Mesendoderm (in vitro differentiated cells): ENCODE measurements at regions not wholly inside any gene's neighbourhood (a gene's known extent, or its start where the extent isn't known, plus 50 kb on each side); places are given as distances from the start of the nearest gene placed in this dataset.

Experiments
- DNase-seq: peaks from one replicate; pipeline ENCODE4 v3.0.0; 2013
- H2AK5ac ChIP-seq: 2 replicates; pipeline ENCODE4 v1.6.1; 2013; ENCODE audit warnings: low read length, inconsistent platforms
- H2BK120ac ChIP-seq: 2 replicates; pipeline ENCODE4 v1.6.1; 2013; ENCODE audit warnings: low read depth, mild to moderate bottlenecking, low read length, moderate library complexity, mixed read lengths
- H2BK15ac ChIP-seq: replicated peaks from 2 replicates; pipeline ENCODE4 v1.6.1; 2013; ENCODE audit warnings: low read depth, mild to moderate bottlenecking, moderate library complexity
- H2BK5ac ChIP-seq: 2 replicates; pipeline ENCODE4 v1.6.1; 2013; ENCODE audit warnings: low read length, inconsistent platforms
- H3K18ac ChIP-seq: 2 replicates; pipeline ENCODE4 v1.6.1; 2013; ENCODE audit warnings: mild to moderate bottlenecking, low read length, mixed read lengths
- H3K23ac ChIP-seq: one replicate; pipeline ENCODE4 v1.6.1; 2013; ENCODE audit warnings: low read length
- H3K27ac ChIP-seq: 2 replicates; pipeline ENCODE4 v1.5.1; 2013; ENCODE audit warnings: low read depth, mild to moderate bottlenecking, inconsistent platforms, low read length, moderate library complexity
- H3K27me3 ChIP-seq: 2 replicates; pipeline ENCODE4 v1.6.1; 2013; ENCODE audit warnings: low read length, control low read depth, mild to moderate bottlenecking, inconsistent platforms; ENCODE audit not compliant: insufficient read depth, poor library complexity
- H3K36me3 ChIP-seq: 2 replicates; pipeline ENCODE4 v1.6.1; 2013; ENCODE audit warnings: low read length, inconsistent platforms; ENCODE audit not compliant: control insufficient read depth, insufficient read depth
- H3K4ac ChIP-seq: one replicate; pipeline ENCODE4 v1.6.1; 2013; ENCODE audit warnings: low read depth, mild to moderate bottlenecking, low read length, moderate library complexity
- H3K4me1 ChIP-seq: 2 replicates; pipeline ENCODE4 v1.6.1; 2013; ENCODE audit warnings: low read depth, low read length, inconsistent platforms; ENCODE audit not compliant: control insufficient read depth
- H3K4me2 ChIP-seq: 2 replicates; pipeline ENCODE4 v1.6.1; 2013; ENCODE audit warnings: low read length
- H3K4me3 ChIP-seq: 2 replicates; pipeline ENCODE4 v1.5.1; 2013; ENCODE audit warnings: mild to moderate bottlenecking, low read length
- H3K56ac ChIP-seq: one replicate; pipeline ENCODE4 v1.6.1; 2013; ENCODE audit warnings: low read length
- H3K79me1 ChIP-seq: 2 replicates; pipeline ENCODE4 v1.6.1; 2013; ENCODE audit warnings: low read length, inconsistent platforms
- H3K79me2 ChIP-seq: 2 replicates; pipeline ENCODE4 v1.6.1; 2013; ENCODE audit warnings: mild to moderate bottlenecking, low read length; ENCODE audit not compliant: control insufficient read depth, insufficient read depth
- H3K9ac ChIP-seq: 2 replicates; pipeline ENCODE4 v1.6.1; 2013; ENCODE audit warnings: low read length, inconsistent platforms
- H4K5ac ChIP-seq: one replicate; pipeline ENCODE4 v1.6.1; 2013; ENCODE audit warnings: low read length
- H4K8ac ChIP-seq: one replicate; pipeline ENCODE4 v1.6.1; 2013; ENCODE audit warnings: low read depth, mild to moderate bottlenecking, control low read depth, low read length, moderate library complexity
- WGBS: extraction: QIAGEN DNeasy Blood & Tissue Kit; methylation state at CpG from one replicate; pipeline ENCODE4 v1.1.7; 2013; ENCODE audit warnings: low lambda C conversion rate, missing lambda C conversion rate; ENCODE audit not compliant: insufficient coverage; ENCODE audit errors: extremely low coverage; 5-methylcytosine and 5-hydroxymethylcytosine counted together

GRCh38 chr21:22345624-22346023 is 1347.4 kb downstream of the NCAM2 start:
- no peak overlapping the region for H4K5ac ChIP-seq
- no peaks in the 10 kb centered on the region for H3K36me3 ChIP-seq
- no peak overlapping the region for H2BK5ac ChIP-seq
- H3K18ac ChIP-seq, result no peak overlapping the region
- no peak overlapping the region for H3K4ac ChIP-seq
- H3K79me1 ChIP-seq, result no peaks in the 10 kb centered on the region
- no peak overlapping the region for H3K9ac ChIP-seq
- H3K4me3 ChIP-seq, result no peak overlapping the region
- H4K8ac ChIP-seq, result no peak overlapping the region
- H3K27ac ChIP-seq, result no peak overlapping the region
- H3K56ac ChIP-seq, result no peak overlapping the region
- no peak overlapping the region for H2AK5ac ChIP-seq
- no peak overlapping the region for H2BK15ac ChIP-seq
- H3K79me2 ChIP-seq, result no peaks in the 10 kb centered on the region
- no peaks in the 10 kb centered on the region for H3K27me3 ChIP-seq
- H3K4me1 ChIP-seq, result no peaks in the 10 kb centered on the region
- no peak overlapping the region for H3K4me2 ChIP-seq
- H3K23ac ChIP-seq, result no peak overlapping the region
- DNase-seq, result no peak
- no peak overlapping the region for H2BK120ac ChIP-seq

- no CpG with 5 or more reads among the region's 1 CpG for WGBS
Measured at GRCh38 chr21:22346576-22346975, 1348.4 kb downstream of the NCAM2 start.

GRCh38 chr21:22351076-22351475 is 1352.9 kb downstream of the NCAM2 start:
- H3K18ac ChIP-seq, result no peak overlapping the region
- H3K4me1 ChIP-seq, result no peaks in the 10 kb centered on the region
- no peak overlapping the region for H2BK15ac ChIP-seq
- no peak overlapping the region for H3K4ac ChIP-seq
- H4K8ac ChIP-seq, result no peak overlapping the region
- H3K36me3 ChIP-seq, result no peaks in the 10 kb centered on the region
- no peak overlapping the region for H2BK5ac ChIP-seq
- no peak overlapping the region for H3K27ac ChIP-seq
- H3K79me1 ChIP-seq, result no peaks in the 10 kb centered on the region
- no peaks in the 10 kb centered on the region for H3K27me3 ChIP-seq
- no peak overlapping the region for H4K5ac ChIP-seq
- H3K4me3 ChIP-seq, result no peak overlapping the region
- no peak overlapping the region for H3K23ac ChIP-seq
- H3K56ac ChIP-seq, result no peak overlapping the region
- no peaks in the 10 kb centered on the region for H3K79me2 ChIP-seq
- no CpG with 5 or more reads among the region's 2 CpGs for WGBS
- DNase-seq, result no peak
- no peak overlapping the region for H3K9ac ChIP-seq
- H2AK5ac ChIP-seq, result no peak overlapping the region
- H3K4me2 ChIP-seq, result no peak overlapping the region
- H2BK120ac ChIP-seq, result no peak overlapping the region

More at GRCh38 chr21:22346576-22346975, 1348.4 kb downstream of the NCAM2 start:
- no peak overlapping the region for H4K8ac ChIP-seq
- H2BK15ac ChIP-seq, result no peak overlapping the region
- no peaks in the 10 kb centered on the region for H3K79me1 ChIP-seq
- no peak overlapping the region for H3K27ac ChIP-seq
- no peak overlapping the region for H2BK120ac ChIP-seq
- H3K9ac ChIP-seq, result no peak overlapping the region
- no peaks in the 10 kb centered on the region for H3K27me3 ChIP-seq
- H3K4me2 ChIP-seq, result no peak overlapping the region
- no peaks in the 10 kb centered on the region for H3K79me2 ChIP-seq
- H3K56ac ChIP-seq, result no peak overlapping the region
- H3K18ac ChIP-seq, result no peak overlapping the region
- H2AK5ac ChIP-seq, result no peak overlapping the region
- no peak overlapping the region for H2BK5ac ChIP-seq
- H3K4ac ChIP-seq, result no peak overlapping the region
- no peak for DNase-seq
- no peak overlapping the region for H3K4me3 ChIP-seq
- no peaks in the 10 kb centered on the region for H3K36me3 ChIP-seq
- no peaks in the 10 kb centered on the region for H3K4me1 ChIP-seq
- no peak overlapping the region for H4K5ac ChIP-seq
- H3K23ac ChIP-seq, result no peak overlapping the region

DNA sequence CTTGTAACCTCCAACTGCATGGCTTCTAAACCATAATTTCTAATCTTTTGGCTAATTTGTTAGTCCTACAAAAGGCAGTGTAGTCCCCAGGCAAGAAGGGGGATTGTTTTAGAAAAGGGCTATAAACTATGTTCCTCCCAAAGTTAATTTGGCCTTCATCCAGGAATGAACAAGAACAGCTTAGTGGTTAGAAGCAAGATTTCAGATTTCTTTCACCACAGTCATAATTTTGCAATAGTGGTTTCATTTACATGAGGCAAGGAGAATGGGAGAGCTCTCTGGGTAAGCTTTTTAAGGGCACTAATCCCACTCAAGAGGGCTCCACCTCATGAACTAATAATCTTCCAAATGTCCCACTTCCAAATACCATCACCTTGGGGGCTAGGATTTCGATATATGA is 1353.9 kb downstream of the NCAM2 start:
- no peak overlapping the region for H4K5ac ChIP-seq
- H3K79me1 ChIP-seq, result no peaks in the 10 kb centered on the region
- no peak overlapping the region for H3K4me3 ChIP-seq
- no peak overlapping the region for H2BK15ac ChIP-seq
- H3K79me2 ChIP-seq, result no peaks in the 10 kb centered on the region
- H3K36me3 ChIP-seq, result no peaks in the 10 kb centered on the region
- H2BK5ac ChIP-seq, result no peak overlapping the region
- no CpG with 5 or more reads among the region's 1 CpG for WGBS
- H3K18ac ChIP-seq, result no peak overlapping the region
- H3K27me3 ChIP-seq, result no peaks in the 10 kb centered on the region
- H2BK120ac ChIP-seq, result no peak overlapping the region
- no peak overlapping the region for H4K8ac ChIP-seq
- H3K4me2 ChIP-seq, result no peak overlapping the region
- no peak overlapping the region for H3K9ac ChIP-seq
- no peak for DNase-seq
- H3K4ac ChIP-seq, result no peak overlapping the region
- H3K4me1 ChIP-seq, result no peaks in the 10 kb centered on the region
- no peak overlapping the region for H3K23ac ChIP-seq
- no peak overlapping the region for H3K27ac ChIP-seq
- no peak overlapping the region for H2AK5ac ChIP-seq
- no peak overlapping the region for H3K56ac ChIP-seq

DNA sequence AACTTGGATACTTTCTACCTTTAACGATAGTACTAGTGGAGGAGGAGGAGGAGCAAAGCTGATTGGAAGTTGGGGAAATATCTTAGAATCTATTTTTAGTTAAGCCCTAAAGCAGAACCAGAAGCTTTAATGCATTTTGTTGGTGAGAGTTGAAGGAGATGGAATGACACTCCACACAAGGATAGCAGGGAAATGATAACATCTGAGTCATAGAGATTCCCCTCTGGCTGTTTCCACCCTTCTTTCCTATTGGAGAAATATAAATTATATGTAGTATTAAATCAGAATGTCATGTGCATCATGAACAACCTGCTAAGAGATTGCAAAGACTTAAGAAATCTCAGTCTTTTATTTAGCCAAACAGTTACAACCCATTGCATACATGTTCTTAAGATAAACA is 1357.7 kb downstream of the NCAM2 start:
- no peak overlapping the region for H2BK120ac ChIP-seq
- no CpG with 5 or more reads among the region's 1 CpG for WGBS

DNA sequence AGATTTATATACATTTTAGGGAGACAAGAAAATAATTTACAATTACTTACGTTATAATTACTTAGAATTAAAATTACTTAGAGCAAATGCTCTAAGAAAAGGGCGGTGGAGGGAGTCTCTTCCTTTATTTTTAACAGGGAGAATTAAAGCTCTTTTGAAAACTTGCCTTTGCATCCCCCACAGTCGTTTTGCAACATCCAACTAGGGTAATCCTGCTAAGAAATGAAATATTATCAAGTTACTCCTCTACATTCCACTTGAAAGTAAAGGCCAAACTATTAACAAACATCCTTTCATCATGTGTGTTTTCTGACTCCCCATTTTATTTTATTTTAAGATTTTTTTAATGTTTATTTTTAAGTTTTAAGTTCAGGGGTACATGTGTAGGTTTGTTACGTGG is 1358.5 kb downstream of the NCAM2 start:
- Histone ChIP-seq H4K5ac (no peak overlapping the region), H4K8ac (no peak overlapping the region), H3K18ac (no peak overlapping the region), H3K79me2 (no peaks in the 10 kb centered on the region), H3K79me1 (no peaks in the 10 kb centered on the region), H3K4ac (no peak overlapping the region), H3K27ac (no peak overlapping the region), H3K4me2 (no peak overlapping the region), H3K27me3 (no peaks in the 10 kb centered on the region), H3K9ac (no peak overlapping the region), H2AK5ac (no peak overlapping the region), H3K4me1 (no peaks in the 10 kb centered on the region), H3K23ac (no peak overlapping the region), H3K56ac (no peak overlapping the region), H3K36me3 (no peaks in the 10 kb centered on the region), H2BK5ac (no peak overlapping the region), H3K4me3 (no peak overlapping the region), H2BK120ac (no peak overlapping the region), H2BK15ac (no peak overlapping the region)
- DNase-seq, result no peak
- WGBS, result no CpG with 5 or more reads among the region's 4 CpGs

More for the DNA sequence above, 1357.7 kb downstream of the NCAM2 start:
- H3K4me1 ChIP-seq, result no peaks in the 10 kb centered on the region
- no peak overlapping the region for H3K4ac ChIP-seq
- H3K79me1 ChIP-seq, result no peaks in the 10 kb centered on the region
- H3K23ac ChIP-seq, result no peak overlapping the region
- H4K5ac ChIP-seq, result no peak overlapping the region
- no peak overlapping the region for H3K9ac ChIP-seq
- no peak overlapping the region for H2AK5ac ChIP-seq
- H3K4me3 ChIP-seq, result no peak overlapping the region
- no peaks in the 10 kb centered on the region for H3K79me2 ChIP-seq
- no peak overlapping the region for H2BK5ac ChIP-seq
- H2BK15ac ChIP-seq, result no peak overlapping the region
- no peak overlapping the region for H3K56ac ChIP-seq
- DNase-seq, result no peak
- H4K8ac ChIP-seq, result no peak overlapping the region
- no peaks in the 10 kb centered on the region for H3K27me3 ChIP-seq
- no peak overlapping the region for H3K27ac ChIP-seq
- H3K36me3 ChIP-seq, result no peaks in the 10 kb centered on the region
- H3K4me2 ChIP-seq, result no peak overlapping the region
- no peak overlapping the region for H3K18ac ChIP-seq
